GM12878 (cell line): ENCODE measurements at regions not wholly inside any gene's neighbourhood (a gene's known extent, or its start where the extent isn't known, plus 50 kb on each side); places are given as distances from the start of the nearest gene placed in this dataset.

Experiments used
- ATAC-seq: fragments of 200-7000 bp; cut with Tn5 transposase; 3 replicates; pipeline ENCODE4 v1.9.1; 2020; ENCODE audit warnings: mild to moderate bottlenecking, moderate library complexity
- BruUV-seq: library from RNA; stranded (reverse); fragments of 400-500 nt; replicated peaks from 2 replicates; lab custom pipeline; 2021; lab: Mats Ljungman, UMichigan
- CTCF ChIA-PET: fragments of 300-600 bp; sonication (Branson Sonifier 250); formaldehyde crosslinking; extraction: SDS; loops from one replicate; lab custom pipeline; 2021; ENCODE audit warnings: inconsistent platforms; lab: Yijun Ruan, JAX
- POLR2A ChIA-PET: fragments of 350-600 bp; formaldehyde crosslinking; extraction: SDS; loops from one replicate; lab custom pipeline; 2021; ENCODE audit warnings: inconsistent platforms; lab: Charles Lee
- RAD21 ChIA-PET: fragments of 300-600 bp; sonication (Branson Sonifier 250); formaldehyde crosslinking; loops from one replicate; lab custom pipeline; 2023; ENCODE audit warnings: antibody characterized with exemption; ENCODE audit not compliant: unreplicated experiment; lab: Charles Lee
- SMC1A ChIA-PET: fragments of 300-600 bp; sonication (Branson Sonifier 250); formaldehyde crosslinking; loops from one replicate; lab custom pipeline; 2023; ENCODE audit not compliant: unreplicated experiment, uncharacterized antibody; lab: Charles Lee
- DNase-seq: peaks from one replicate; pipeline ENCODE4 v3.0.0-alpha.2; 2011; ENCODE audit warnings: low read depth, low spot score
- FAIRE-seq: peaks from 3 replicates; lab custom pipeline; 2011; peaks lifted over from hg19 to GRCh38; lab: Jason Lieb, UNC
- H2AFZ ChIP-seq: 2 replicates; pipeline ENCODE4 v1.6.0; 2011; ENCODE audit warnings: low read depth, low read length, control low read depth; ENCODE audit not compliant: control insufficient read depth
- H3K27ac ChIP-seq: 2 replicates; pipeline ENCODE4 v1.5.1; 2011; ENCODE audit warnings: control low read depth; ENCODE audit not compliant: control insufficient read depth, insufficient read depth
- H3K27me3 ChIP-seq, 2 experiments: replicated peaks in 1 of 2; 2 replicates each; pipeline versions ENCODE4 v1.6.0 to v1.6.1; 2011; ENCODE audit warnings: low read length in 1 of 2; ENCODE audit not compliant: control insufficient read depth in 2 of 2, insufficient read depth in 2 of 2
- H3K36me3 ChIP-seq, 2 experiments: 2 replicates each; pipeline ENCODE4 v1.5.1; 2011; ENCODE audit warnings: low read length in 1 of 2; ENCODE audit not compliant: control insufficient read depth in 2 of 2, insufficient read depth in 2 of 2
- H3K4me1 ChIP-seq: 2 replicates; pipeline ENCODE4 v1.6.1; 2011; ENCODE audit warnings: mild to moderate bottlenecking, low read length, moderate library complexity, mixed read lengths; ENCODE audit not compliant: control insufficient read depth, insufficient read depth
- H3K4me2 ChIP-seq: 2 replicates; pipeline ENCODE4 v1.6.0; 2011; ENCODE audit warnings: control low read depth; ENCODE audit not compliant: control insufficient read depth, insufficient read depth
- H3K4me3 ChIP-seq: fragments of 200-600 bp; sonication (generic); 2 replicates; pipeline ENCODE4 v1.5.1; 2016
- H3K79me2 ChIP-seq: 2 replicates; pipeline ENCODE4 v1.6.0; 2011; ENCODE audit warnings: low read length; ENCODE audit not compliant: control insufficient read depth, insufficient read depth
- H3K9ac ChIP-seq: 2 replicates; pipeline ENCODE4 v1.8.0; 2011; ENCODE audit warnings: low read length, control low read depth, mixed read lengths; ENCODE audit not compliant: control insufficient read depth, insufficient read depth
- H3K9me3 ChIP-seq: replicated peaks from 3 replicates; pipeline ENCODE4 v1.5.1; 2011; ENCODE audit warnings: mild to moderate bottlenecking, low read length; ENCODE audit not compliant: control insufficient read depth, insufficient read depth
- H4K20me1 ChIP-seq: 2 replicates; pipeline ENCODE4 v1.6.0; 2011; ENCODE audit not compliant: control insufficient read depth, insufficient read depth
- ATF7 ChIP-seq: fragments of 450-650 bp; IDR thresholded peaks from 2 replicates; pipeline ENCODE4 v1.6.1; 2016; ENCODE audit warnings: low read depth, mild to moderate bottlenecking
- FOXM1 ChIP-seq: IDR thresholded peaks from 2 replicates; pipeline ENCODE4 v1.6.1; 2012; ENCODE audit warnings: low read depth, mild to moderate bottlenecking, inconsistent platforms, low read length, moderate library complexity
- HCFC1 ChIP-seq: fragments of 150-350 bp; IDR thresholded peaks from 2 replicates; pipeline ENCODE4 v1.6.1; 2014; ENCODE audit warnings: low read length
- HDAC6 ChIP-seq: fragments of 200-600 bp; sonication (generic); IDR thresholded peaks from one replicate; pipeline ENCODE4 v1.8.0; 2017; ENCODE audit warnings: antibody characterized with exemption; ENCODE audit not compliant: unreplicated experiment
- IKZF1 ChIP-seq: fragments of 450-650 bp; conservative IDR thresholded peaks from 2 replicates; pipeline ENCODE4 v1.6.1; 2017; ENCODE audit warnings: antibody characterized with exemption, mild to moderate bottlenecking
- IRF4 ChIP-seq: IDR thresholded peaks from 2 replicates; pipeline ENCODE4 v1.6.1; 2011; ENCODE audit warnings: low read depth, low read length
- PML ChIP-seq: IDR thresholded peaks from 2 replicates; pipeline ENCODE4 v1.6.1; 2012; ENCODE audit warnings: low read length, inconsistent platforms
- POU2F2 ChIP-seq: IDR thresholded peaks from 3 replicates; pipeline ENCODE4 v1.6.1; 2011; ENCODE audit warnings: low read depth, mild to moderate bottlenecking, low read length, borderline replicate concordance
- SREBF1 ChIP-seq: IDR thresholded peaks from 2 replicates; pipeline ENCODE4 v1.6.1; 2012; ENCODE audit warnings: mild to moderate bottlenecking, low read length
- SREBF2 ChIP-seq: IDR thresholded peaks from 2 replicates; pipeline ENCODE4 v1.6.1; 2012; ENCODE audit warnings: mild to moderate bottlenecking, low read length
- SUPT20H ChIP-seq: IDR thresholded peaks from 2 replicates; pipeline ENCODE4 v1.6.1; 2011; ENCODE audit warnings: low read depth, mild to moderate bottlenecking, low read length, moderate library complexity, borderline replicate concordance; ENCODE audit not compliant: control insufficient read depth
- SUZ12 ChIP-seq: fragments of 200-600 bp; sonication (generic); IDR thresholded peaks from one replicate; pipeline ENCODE4 v1.6.1; 2018; ENCODE audit warnings: antibody characterized with exemption, mild to moderate bottlenecking; ENCODE audit not compliant: unreplicated experiment
- TARDBP ChIP-seq: IDR thresholded peaks from 2 replicates; pipeline ENCODE4 v1.6.1; 2016; ENCODE audit warnings: borderline replicate concordance
- ZNF592 ChIP-seq: fragments of 450-650 bp; IDR thresholded peaks from 2 replicates; pipeline ENCODE4 v1.6.1; 2017; ENCODE audit warnings: mild to moderate bottlenecking, moderate library complexity
- WGBS: methylation state at CpG from one replicate; pipeline ENCODE4 v1.1.6; 2016; ENCODE audit warnings: low lambda C conversion rate; ENCODE audit not compliant: insufficient replicate concordance, insufficient coverage; ENCODE audit errors: missing lambda C conversion rate; 5-methylcytosine and 5-hydroxymethylcytosine counted together
- in situ Hi-C: fragments of 300-500 bp; cut with MboI; formaldehyde crosslinking; loops from 9 replicates; pipeline ENCODE4 v1.14.3; 2018; ENCODE audit warnings: mixed read lengths
- intact Hi-C: fragments of 100-400 bp; cut with micrococcal nuclease; formaldehyde crosslinking; loops from one replicate; pipeline ENCODE4 v1.14.2; 2022; ENCODE audit not compliant: unreplicated experiment

DNA sequence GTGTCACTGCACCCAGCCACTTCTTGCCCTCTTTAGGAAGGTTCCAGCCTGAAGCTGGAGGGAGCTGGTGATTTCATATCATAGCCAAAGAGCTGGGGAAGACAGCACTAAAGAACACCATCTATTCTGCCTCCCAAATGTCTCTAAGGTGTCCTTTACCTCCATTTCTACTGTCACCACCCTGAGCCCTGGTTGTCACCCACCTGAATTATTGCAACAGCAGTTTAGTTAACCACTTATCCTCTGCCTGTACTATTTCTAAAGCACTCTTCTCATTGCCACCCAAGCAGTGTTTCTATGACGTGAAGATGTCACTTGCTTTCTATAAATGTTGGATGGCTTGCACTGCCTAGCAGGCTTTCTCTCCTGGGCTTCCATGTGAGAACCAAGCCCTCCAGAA, 69.4 kb upstream of the EED start:
- Histone ChIP-seq H3K4me3 (no peak overlapping the region), H3K27ac (no peak overlapping the region), H3K4me2 (no peak overlapping the region), H3K27me3 (no peaks in the 10 kb centered on the region), H2AFZ (no peak overlapping the region), H4K20me1 (no peaks in the 10 kb centered on the region), H3K9me3 (no peaks in the 10 kb centered on the region), H3K79me2 (no peaks in the 10 kb centered on the region), H3K4me1 (no peaks in the 10 kb centered on the region), H3K9ac (no peak overlapping the region), H3K36me3 (no peaks in the 10 kb centered on the region)
- FAIRE-seq, result no peak
- intact Hi-C loops, result no loop called here
- POLR2A ChIA-PET, result interaction anchor here (0.6 kb wide), 2 partner anchors 15 to 115 kb away, joined by 3 read pairs; no protein-coding TSS in a partner anchor
- TF ChIP-seq IRF4, result no peak
- TF ChIP-seq TARDBP, result no peak
- TF ChIP-seq ATF7, result no peak
- no peak for TF ChIP-seq SREBF1
- no peak for TF ChIP-seq HCFC1
- no peak for TF ChIP-seq IKZF1
- TF ChIP-seq SUZ12, result no peak
- in situ Hi-C loops, result no loop called here
- WGBS, result 100% methylated on average over 1 of the region's 1 CpG
- BruUV-seq, result no TSS peak
- SMC1A ChIA-PET, result interaction anchor here (1.2 kb wide), 1 partner anchor 8 kb away, joined by 4 read pairs; no protein-coding TSS in a partner anchor
- no peak for DNase-seq
- CTCF ChIA-PET, result interaction anchor here (1.2 kb wide), 1 partner anchor 11 kb away, joined by 3 read pairs; no protein-coding TSS in a partner anchor
- ATAC-seq, result no peak
- RAD21 ChIA-PET, result no interaction called here

DNA sequence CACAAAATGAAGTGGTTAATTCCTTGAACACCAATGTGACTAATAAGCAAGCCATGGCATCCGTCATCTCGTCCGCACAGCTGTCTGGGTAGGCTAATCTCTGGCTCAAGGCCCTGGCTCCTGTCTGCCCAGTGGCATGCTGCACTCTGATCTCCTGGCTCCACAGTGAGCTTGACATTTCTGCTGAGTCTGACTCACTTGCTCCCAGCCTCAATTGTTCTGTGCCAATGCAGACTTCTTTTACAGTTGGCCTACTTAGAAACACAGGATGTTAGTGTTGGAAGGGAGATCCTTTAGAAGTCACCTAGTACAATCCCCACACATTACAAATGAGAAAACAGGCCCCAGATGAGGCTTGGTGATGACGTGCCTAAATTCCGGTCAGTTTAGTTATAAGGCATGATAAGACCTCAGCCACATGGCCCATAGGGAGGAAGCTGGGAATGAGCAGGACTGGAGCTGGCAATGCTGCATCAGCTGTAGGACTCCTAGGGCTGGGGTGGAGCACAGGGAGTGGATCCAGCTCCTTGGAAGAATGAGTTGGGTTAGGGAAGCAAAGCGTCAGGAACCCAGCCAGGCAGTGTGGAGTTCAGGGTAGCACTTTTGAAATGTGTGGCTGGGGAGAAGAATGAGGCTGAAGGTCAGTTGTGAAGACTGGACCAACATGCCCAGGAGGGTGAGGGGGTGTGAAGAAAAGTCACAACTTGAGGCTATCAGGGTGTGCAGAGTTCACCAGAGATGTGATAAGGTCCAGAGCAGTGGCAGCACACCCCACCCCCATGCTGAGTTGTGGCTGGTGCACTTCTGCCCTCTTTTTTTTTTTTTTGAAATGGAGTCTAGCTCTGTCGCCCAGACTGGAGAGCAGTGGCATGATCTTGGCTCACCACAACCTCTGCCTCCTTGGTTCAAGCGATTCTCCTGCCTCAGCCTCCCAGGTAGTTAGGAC, 70.2 kb upstream of the EED start:
- SMC1A ChIA-PET, result interaction anchor here (0.7 to 1.2 kb wide), 2 partner anchors 53 to 57 kb away, joined by 3 read pairs; no protein-coding TSS in a partner anchor
- no peak for ATAC-seq
- no peak overlapping the region for H3K4me3 ChIP-seq
- no peaks in the 10 kb centered on the region for H4K20me1 ChIP-seq
- H3K79me2 ChIP-seq, result no peaks in the 10 kb centered on the region
- RAD21 ChIA-PET, result no interaction called here
- 76% methylated on average over 8 of the region's 8 CpGs for WGBS
- H3K9me3 ChIP-seq, result no peaks in the 10 kb centered on the region
- H2AFZ ChIP-seq, result no peak overlapping the region
- H3K4me2 ChIP-seq, result no peak overlapping the region
- in situ Hi-C loops (no loop called here), intact Hi-C loops (no loop called here)
- H3K9ac ChIP-seq, result no peak overlapping the region
- no peaks in the 10 kb centered on the region for H3K27me3 ChIP-seq
- CTCF ChIA-PET, result interaction anchor here (1.2 to 1.3 kb wide), 2 partner anchors 10 to 19 kb away, joined by 3 to 4 read pairs; no protein-coding TSS in a partner anchor
- no peaks in the 10 kb centered on the region for H3K36me3 ChIP-seq
- POLR2A ChIA-PET, result interaction anchor here (0.6 to 0.8 kb wide), 4 partner anchors 12 to 116 kb away, joined by 3 read pairs; no protein-coding TSS in a partner anchor
- H3K4me1 ChIP-seq, result no peaks in the 10 kb centered on the region
- no peak for DNase-seq
- BruUV-seq, result no TSS peak
- no peak overlapping the region for H3K27ac ChIP-seq
- FAIRE-seq, result no peak
- TF ChIP-seq ZNF592, result no peak
- TF ChIP-seq HDAC6, result no peak
- TF ChIP-seq POU2F2, result no peak
- TF ChIP-seq SUPT20H, result no peak
- TF ChIP-seq SREBF2, result no peak
- no peak for TF ChIP-seq FOXM1
- no peak for TF ChIP-seq PML
